K562 (cell line): ENCODE measurements at regions not wholly inside any gene's neighbourhood (a gene's known extent, or its start where the extent isn't known, plus 50 kb on each side); places are given as distances from the start of the nearest gene placed in this dataset.
"Not testable (repeated sequence)": the region's sequence is repeated elsewhere in the genome, so short reads cannot be mapped to it uniquely, and the experiment has no call there.

Experiments used
- ATAC-seq: fragments of 200-7000 bp; cut with Tn5 transposase; 3 replicates; pipeline ENCODE4 v1.9.1; 2020; ENCODE audit warnings: moderate library complexity
- BruUV-seq: library from RNA; stranded (reverse); fragments of 400-500 nt; replicated peaks from 2 replicates; lab custom pipeline; 2021; lab: Mats Ljungman, UMichigan
- CTCF ChIA-PET: fragments of 300-600 bp; formaldehyde crosslinking; extraction: SDS; loops from one replicate; lab custom pipeline; 2021; ENCODE audit warnings: low intra/inter-chr PET ratio; lab: Yijun Ruan, JAX
- POLR2A ChIA-PET: fragments of 300-600, 350-650 bp; sonication (Branson Sonifier 250); formaldehyde crosslinking; extraction: SDS; loops from one replicate; lab custom pipeline; 2021; ENCODE audit warnings: antibody characterized with exemption, inconsistent platforms; lab: Yijun Ruan, JAX
- DNase-seq, 4 experiments: peaks; one replicate each; pipeline versions ENCODE4 v3.0.0 to v3.0.0-alpha.2; 2011 to 2018; ENCODE audit warnings: low spot score in 3 of 4, mixed read lengths in 3 of 4; ENCODE audit errors: extremely low read depth in 1 of 4
- FAIRE-seq: peaks from 2 replicates; lab custom pipeline; 2011; peaks lifted over from hg19 to GRCh38; lab: Jason Lieb, UNC
- H2AFZ ChIP-seq: 2 replicates; pipeline ENCODE4 v1.6.0; 2011; ENCODE audit warnings: low read depth, low read length, control low read depth, inconsistent platforms
- H3K27ac ChIP-seq: fragments of 200-600 bp; 3 replicates; pipeline ENCODE4 v1.8.0; 2011; ENCODE audit warnings: low read depth, mild to moderate bottlenecking, control low read depth, inconsistent platforms, low read length, moderate library complexity, mixed read lengths; ENCODE audit errors: extremely low read depth
- H3K27me3 ChIP-seq, 2 experiments: fragments of 300-600 bp in 1 of 2; 2 replicates in 1 of 2; 3 replicates in 1 of 2; pipeline versions ENCODE4 v1.6.0 to v1.8.0; 2011; ENCODE audit warnings: inconsistent platforms in 2 of 2, low read length in 2 of 2, mild to moderate bottlenecking in 1 of 2, mixed read lengths in 1 of 2, moderate library complexity in 1 of 2; ENCODE audit not compliant: control insufficient read depth in 2 of 2, insufficient read depth in 2 of 2
- H3K36me3 ChIP-seq: fragments of 300-600 bp; 3 replicates; pipeline ENCODE4 v1.8.0; 2011; ENCODE audit warnings: mild to moderate bottlenecking, low read length, inconsistent platforms; ENCODE audit not compliant: control insufficient read depth, insufficient read depth
- H3K4me1 ChIP-seq, 2 experiments: fragments of 200-600 bp in 1 of 2; replicated peaks in 1 of 2; 2 replicates in 1 of 2; 3 replicates in 1 of 2; pipeline versions ENCODE4 v1.5.1 to v1.8.0; 2011; ENCODE audit warnings: inconsistent platforms in 2 of 2, low read length in 2 of 2, mild to moderate bottlenecking in 1 of 2, mixed read lengths in 1 of 2, moderate library complexity in 1 of 2; ENCODE audit not compliant: control insufficient read depth in 2 of 2, insufficient read depth in 2 of 2
- H3K4me2 ChIP-seq: 2 replicates; pipeline ENCODE4 v1.6.1; 2011; ENCODE audit warnings: low read length, control low read depth, inconsistent platforms, mixed read lengths; ENCODE audit not compliant: insufficient read depth
- H3K4me3 ChIP-seq: fragments of 200-600 bp; sonication (generic), shearing (Covaris generic); 2 replicates; pipeline ENCODE4 v1.5.1; 2016; ENCODE audit warnings: control low read depth, inconsistent platforms
- H3K79me2 ChIP-seq: fragments of 200-600 bp; 3 replicates; pipeline ENCODE4 v1.8.0; 2011; ENCODE audit warnings: low read length, inconsistent platforms; ENCODE audit not compliant: control insufficient read depth, insufficient read depth
- H3K9ac ChIP-seq, 2 experiments: 2 replicates each; pipeline versions ENCODE4 v1.6.0 to v1.6.1; 2011; ENCODE audit warnings: low read depth in 2 of 2, low read length in 2 of 2, control low read depth in 1 of 2, inconsistent platforms in 1 of 2, mild to moderate bottlenecking in 1 of 2, mixed read lengths in 1 of 2; ENCODE audit not compliant: insufficient read depth in 1 of 2
- H3K9me1 ChIP-seq: one replicate; pipeline ENCODE4 v1.6.0; 2011; ENCODE audit warnings: inconsistent platforms, mild to moderate bottlenecking, low read length, moderate library complexity; ENCODE audit not compliant: control insufficient read depth, insufficient read depth
- H3K9me3 ChIP-seq: replicated peaks from 2 replicates; pipeline ENCODE4 v1.5.1; 2011; ENCODE audit warnings: low read depth, low read length, inconsistent platforms; ENCODE audit not compliant: control insufficient read depth, insufficient read depth
- H4K20me1 ChIP-seq: replicated peaks from 2 replicates; pipeline ENCODE4 v1.6.1; 2011; ENCODE audit warnings: low read length, inconsistent platforms, mixed read lengths; ENCODE audit not compliant: control insufficient read depth, insufficient read depth
- MBD2 ChIP-seq: sonication (generic); IDR thresholded peaks from 2 replicates; pipeline ENCODE4 v1.6.1; 2016; ENCODE audit warnings: low read depth, borderline replicate concordance
- MCM7 ChIP-seq, 2 experiments: fragments of 450-650 bp; IDR thresholded peaks; 2 replicates each; pipeline ENCODE4 v1.6.1; 2016 to 2018
- PHF21A ChIP-seq: fragments of 450-650 bp; IDR thresholded peaks from 2 replicates; pipeline ENCODE4 v1.6.1; 2017; ENCODE audit warnings: low read depth, borderline replicate concordance
- RB1 ChIP-seq: fragments of 450-650 bp; IDR thresholded peaks from 2 replicates; pipeline ENCODE4 v1.6.1; 2017; ENCODE audit warnings: low read depth, mild to moderate bottlenecking
- SUPT5H ChIP-seq: fragments of 450-650 bp; IDR thresholded peaks from 2 replicates; pipeline ENCODE4 v1.6.1; 2016
- ZNF212 ChIP-seq: fragments of 450-650 bp; formaldehyde crosslinking; IDR thresholded peaks from 2 replicates; pipeline ENCODE4 v1.4.0; 2020; ENCODE audit warnings: mild to moderate bottlenecking
- ZNF668 ChIP-seq: fragments of 250-450 bp; sonication (Bioruptor Pico); IDR thresholded peaks from 2 replicates; pipeline ENCODE4 v1.8.0; 2022; ENCODE audit warnings: mild to moderate bottlenecking, inconsistent platforms
- WGBS: fragments of 100-300 bp; shearing (Covaris generic); methylation state at CpG from one replicate; pipeline ENCODE4 v1.1.6; 2016; ENCODE audit warnings: low coverage, mixed read lengths; ENCODE audit not compliant: insufficient coverage; ENCODE audit errors: missing lambda C conversion rate; 5-methylcytosine and 5-hydroxymethylcytosine counted together
- in situ Hi-C: fragments of 300-500 bp; cut with MboI; formaldehyde crosslinking; loops from 4 replicates; pipeline ENCODE4 v1.15.0; 2018; ENCODE audit warnings: inconsistent platforms, mixed read lengths
- intact Hi-C: fragments of 100-400 bp; cut with micrococcal nuclease; formaldehyde crosslinking; loops from 2 replicates; pipeline ENCODE4 v1.14.2; 2022

DNA sequence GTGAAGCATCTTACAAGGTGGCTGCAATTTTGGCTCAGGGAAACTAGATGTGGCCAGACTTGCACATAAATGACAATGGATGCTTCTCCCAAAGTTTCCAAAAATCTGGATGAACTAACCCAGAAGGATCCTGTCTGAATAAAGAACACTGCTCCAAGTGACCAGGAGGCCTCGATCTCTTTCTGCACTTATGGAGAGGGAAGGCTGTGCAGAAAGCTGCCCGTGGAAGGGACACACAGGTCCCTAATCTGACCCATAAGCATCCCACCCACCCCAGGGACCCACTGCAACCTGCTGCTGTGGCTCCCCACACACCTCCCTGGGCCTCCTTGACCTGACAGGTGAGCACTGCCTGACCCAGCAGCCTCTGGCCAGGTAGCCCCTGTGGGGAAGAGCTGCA is 74.6 kb upstream of the SEC14L1 start:
- in situ Hi-C loops (no loop called here), intact Hi-C loops (loop anchor here (5.0 to 10.0 kb wide), 2 partner anchors 51 to 199 kb away; partner anchors contain the start of gene MGAT5B)
- Histone ChIP-seq H3K27me3 (peaks cover 0 to 11% of the 10 kb centered on the region in 2 experiments; a peak in 3 of 5 replicates), H3K27ac (no peak overlapping the region), H3K4me3 (no peak overlapping the region), H2AFZ (no peak overlapping the region), H3K79me2 (no peaks in the 10 kb centered on the region), H3K4me1 (peaks cover 11 to 16% of the 10 kb centered on the region in 2 experiments; a peak in 4 of 5 replicates), H3K9ac (no peak overlapping the region), H4K20me1 (no peaks in the 10 kb centered on the region), H3K4me2 (no peak overlapping the region), H3K36me3 (no peaks in the 10 kb centered on the region), H3K9me1 (no peaks in the 10 kb centered on the region), H3K9me3 (no peaks in the 10 kb centered on the region)
- WGBS = 5% methylated on average over 2 of the region's 2 CpGs
- FAIRE-seq (no peak), ATAC-seq (no peak), DNase-seq (no peak)
- CTCF ChIA-PET = interaction anchor here (0.7 kb wide), 1 partner anchor 600 kb away, joined by 4 read pairs; no protein-coding TSS in a partner anchor
- BruUV-seq = no TSS peak
- no peak for TF ChIP-seq MBD2
- TF ChIP-seq MCM7 (IDR thresholded peaks at IDR 0.05) = no peak
- TF ChIP-seq SUPT5H = no peak
- TF ChIP-seq ZNF668 = no peak
- no peak for TF ChIP-seq ZNF212 (CRISPR knock-in tag)
- POLR2A ChIA-PET = interaction anchor here (0.6 to 1.2 kb wide), 2 partner anchors 14 to 122 kb away, joined by 3 to 4 read pairs; no protein-coding TSS in a partner anchor

GRCh38 chr17:77066726-77067409 is 73.9 kb upstream of the SEC14L1 start:
- H3K27ac ChIP-seq, in situ Hi-C loops, H3K9me3 ChIP-seq, H3K4me2 ChIP-seq, H3K4me3 ChIP-seq, H3K79me2 ChIP-seq, H3K27me3 ChIP-seq, BruUV-seq, H3K9ac ChIP-seq, H4K20me1 ChIP-seq, H3K9me1 ChIP-seq, H3K36me3 ChIP-seq, H2AFZ ChIP-seq: not testable (repeated sequence)
- peaks cover 17 to 23% of the 10 kb centered on the region in 2 experiments; a peak in 4 of 5 replicates for H3K4me1 ChIP-seq
- intact Hi-C loops = loop anchor here (5.0 to 10.0 kb wide), 2 partner anchors 52 to 200 kb away; partner anchors contain the start of gene MGAT5B
- ATAC-seq (peak; percentile 72), DNase-seq (peak; percentile 56 to 69 (median 63)), FAIRE-seq (peak; percentile 69)
- WGBS = 27% methylated on average over 10 of the region's 10 CpGs
- POLR2A ChIA-PET = interaction anchor here (0.6 to 1.2 kb wide), 3 partner anchors 13 to 121 kb away, joined by 3 to 4 read pairs (median 4); no protein-coding TSS in a partner anchor
- CTCF ChIA-PET = interaction anchor here (0.7 kb wide), 2 partner anchors 180 to 601 kb away, joined by 3 to 4 read pairs; no protein-coding TSS in a partner anchor
- peak; percentile 41; the same call in 1 of the 2 replicates for TF ChIP-seq RB1
- peak; percentile 39; the same call in 1 of the 2 replicates for TF ChIP-seq PHF21A
